ENCODE measurements at regions not wholly inside any gene's neighbourhood (a gene's known extent, or its start where the extent isn't known, plus 50 kb on each side); places are given as distances from the start of the nearest gene placed in this dataset.

DNA sequence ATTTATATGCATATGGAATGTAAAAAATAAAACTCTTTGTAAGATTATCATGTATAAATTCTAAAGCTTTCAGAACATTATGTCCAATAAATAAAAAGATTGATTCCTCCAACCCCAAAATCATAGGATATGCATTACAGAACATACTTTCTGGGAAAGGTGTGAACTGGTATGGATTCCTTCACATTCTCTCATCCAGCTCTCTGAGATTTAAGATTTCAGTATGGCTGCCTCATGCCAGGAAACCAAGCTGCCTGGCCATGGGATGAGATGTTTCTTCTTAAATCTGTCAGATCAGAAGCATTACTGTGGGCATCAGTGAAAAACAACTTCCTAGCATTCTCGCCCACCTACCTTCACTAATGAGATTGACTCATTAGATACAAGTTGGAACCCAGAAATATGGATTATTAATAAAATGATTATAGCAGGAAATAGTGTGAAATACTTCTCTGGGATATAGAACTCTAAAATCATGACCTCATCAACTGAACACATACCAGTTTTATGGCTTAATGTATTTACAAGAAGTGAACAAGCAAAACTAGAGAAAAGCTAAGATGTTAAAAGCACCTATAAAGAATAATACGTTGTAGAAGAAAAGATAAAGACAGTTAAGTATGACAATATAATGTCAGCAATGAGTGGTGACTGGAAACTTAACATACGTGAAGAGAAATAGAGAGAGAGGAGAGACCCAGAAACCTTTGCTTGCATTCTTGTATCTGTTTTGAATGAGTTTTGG lies 171.6 kb upstream of the PHACTR1 start:
- TF ChIP-seq, protein P1, sequence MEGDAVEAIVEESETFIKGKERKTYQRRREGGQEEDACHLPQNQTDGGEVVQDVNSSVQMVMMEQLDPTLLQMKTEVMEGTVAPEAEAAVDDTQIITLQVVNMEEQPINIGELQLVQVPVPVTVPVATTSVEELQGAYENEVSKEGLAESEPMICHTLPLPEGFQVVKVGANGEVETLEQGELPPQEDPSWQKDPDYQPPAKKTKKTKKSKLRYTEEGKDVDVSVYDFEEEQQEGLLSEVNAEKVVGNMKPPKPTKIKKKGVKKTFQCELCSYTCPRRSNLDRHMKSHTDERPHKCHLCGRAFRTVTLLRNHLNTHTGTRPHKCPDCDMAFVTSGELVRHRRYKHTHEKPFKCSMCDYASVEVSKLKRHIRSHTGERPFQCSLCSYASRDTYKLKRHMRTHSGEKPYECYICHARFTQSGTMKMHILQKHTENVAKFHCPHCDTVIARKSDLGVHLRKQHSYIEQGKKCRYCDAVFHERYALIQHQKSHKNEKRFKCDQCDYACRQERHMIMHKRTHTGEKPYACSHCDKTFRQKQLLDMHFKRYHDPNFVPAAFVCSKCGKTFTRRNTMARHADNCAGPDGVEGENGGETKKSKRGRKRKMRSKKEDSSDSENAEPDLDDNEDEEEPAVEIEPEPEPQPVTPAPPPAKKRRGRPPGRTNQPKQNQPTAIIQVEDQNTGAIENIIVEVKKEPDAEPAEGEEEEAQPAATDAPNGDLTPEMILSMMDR (IDR thresholded peaks at IDR 0.05; ENCODE audit: insufficient read depth, low read length, poor library complexity, severe bottlenecking), result no peak
- no peak for TF ChIP-seq EZH2phosphoT487 (conservative IDR thresholded peaks at IDR 0.05; ENCODE audit: low read length)
